ENCODE measurements at regions not wholly inside any gene's neighbourhood (a gene's known extent, or its start where the extent isn't known, plus 50 kb on each side); places are given as distances from the start of the nearest gene placed in this dataset.

DNA sequence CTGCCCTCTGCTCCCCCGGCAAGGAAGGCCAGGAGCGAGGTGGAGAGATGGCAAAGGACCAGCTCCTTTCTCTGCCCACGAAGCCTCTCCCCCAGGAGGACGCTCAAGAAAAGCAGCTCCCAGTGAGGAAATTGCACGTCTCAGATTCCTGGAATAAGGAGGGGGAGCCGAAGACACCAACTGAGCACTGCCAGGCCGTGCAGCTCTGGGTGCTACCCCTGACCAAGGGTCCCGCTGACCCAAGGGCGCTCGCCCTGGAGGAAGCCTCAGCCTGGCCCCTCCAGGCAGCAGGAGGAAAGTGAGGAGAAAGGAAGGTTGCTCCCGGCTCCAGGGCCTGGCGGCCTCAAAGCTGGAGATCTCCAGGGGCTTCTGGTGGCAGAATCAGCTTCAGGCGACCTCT, 174.1 kb upstream of the SFSWAP start:
- H3K36me3 ChIP-seq (ENCODE audit: control insufficient read depth, insufficient read depth, low read length), result no peaks in the 10 kb centered on the region
- no peaks in the 10 kb centered on the region for H4K20me1 ChIP-seq (replicated peaks; ENCODE audit: control insufficient read depth, insufficient read depth, low read length)
- no peak for TF ChIP-seq PHF20 (IDR thresholded peaks at IDR 0.05; ENCODE audit: partially characterized antibody)
- no peak for TF ChIP-seq ZNF717 (CRISPR knock-in tag; IDR thresholded peaks at IDR 0.05)
- CTCF ChIA-PET (ENCODE audit: low intra/inter-chr PET ratio), result no interaction called here
- H3K9me3 ChIP-seq (replicated peaks; ENCODE audit: control insufficient read depth, insufficient read depth, low read depth, low read length), result no peaks in the 10 kb centered on the region; the same call in 1 of the 2 replicates
- in situ Hi-C loops (cut with MboI), result no loop called here
- POLR2A ChIA-PET, result no interaction called here
- no peak overlapping the region for H3K4me3 ChIP-seq
- no peak for FAIRE-seq
- BruUV-seq (replicated peaks), result no TSS peak
- H3K9ac ChIP-seq (ENCODE audit: insufficient read depth in 1 of 2, low read depth in 2 of 2, low read length in 2 of 2), result peak overlapping the region in 1 of 2 experiments; percentile 43; a peak in 1 of 4 replicates
- no peak overlapping the region for H2AFZ ChIP-seq (ENCODE audit: low read depth, low read length)
- peaks cover 14 to 38% of the 10 kb centered on the region in 2 experiments; a peak in 4 of 5 replicates for H3K27me3 ChIP-seq (ENCODE audit: control insufficient read depth in 2 of 2, insufficient read depth in 2 of 2, low read length in 2 of 2)
- no peak for DNase-seq (ENCODE audit: extremely low read depth in 1 of 4, low spot score in 3 of 4)
- H3K9me1 ChIP-seq (ENCODE audit: control insufficient read depth, insufficient read depth, low read length), result no peaks in the 10 kb centered on the region
- no peak for ATAC-seq
- peaks cover 0 to 3% of the 10 kb centered on the region in 2 experiments; a peak in 2 of 5 replicates for H3K4me1 ChIP-seq (replicated peaks in 1 of 2; ENCODE audit: control insufficient read depth in 2 of 2, insufficient read depth in 2 of 2, low read length in 2 of 2)
- H3K27ac ChIP-seq (ENCODE audit: extremely low read depth, low read depth, low read length), result no peak overlapping the region
- H3K79me2 ChIP-seq (ENCODE audit: control insufficient read depth, insufficient read depth, low read length), result no peaks in the 10 kb centered on the region
- WGBS (ENCODE audit: insufficient coverage, low coverage, missing lambda C conversion rate), result 2% methylated on average over 13 of the region's 13 CpGs
- no peak overlapping the region for H3K4me2 ChIP-seq (ENCODE audit: insufficient read depth, low read length)
- intact Hi-C loops (cut with micrococcal nuclease), result no loop called here

GRCh38 chr12:131537267-131537958, 173.5 kb upstream of the SFSWAP start:
- FAIRE-seq (no peak), DNase-seq (ENCODE audit: extremely low read depth in 1 of 4, low spot score in 3 of 4) (no peak), ATAC-seq (no peak)
- Histone ChIP-seq H3K4me3 (no peak overlapping the region), H3K4me2 (ENCODE audit: insufficient read depth, low read length) (no peak overlapping the region), H3K9me1 (ENCODE audit: control insufficient read depth, insufficient read depth, low read length) (no peaks in the 10 kb centered on the region), H2AFZ (ENCODE audit: low read depth, low read length) (no peak overlapping the region), H3K79me2 (ENCODE audit: control insufficient read depth, insufficient read depth, low read length) (no peaks in the 10 kb centered on the region), H3K27ac (ENCODE audit: extremely low read depth, low read depth, low read length) (no peak overlapping the region), H3K36me3 (ENCODE audit: control insufficient read depth, insufficient read depth, low read length) (no peaks in the 10 kb centered on the region), H3K9me3 (replicated peaks; ENCODE audit: control insufficient read depth, insufficient read depth, low read depth, low read length) (no peaks in the 10 kb centered on the region; the same call in 1 of the 2 replicates), H3K9ac (ENCODE audit: insufficient read depth in 1 of 2, low read depth in 2 of 2, low read length in 2 of 2) (no peak overlapping the region), H3K4me1 (replicated peaks in 1 of 2; ENCODE audit: control insufficient read depth in 2 of 2, insufficient read depth in 2 of 2, low read length in 2 of 2) (peaks cover 0 to 3% of the 10 kb centered on the region in 2 experiments; a peak in 2 of 5 replicates), H4K20me1 (replicated peaks; ENCODE audit: control insufficient read depth, insufficient read depth, low read length) (no peaks in the 10 kb centered on the region), H3K27me3 (ENCODE audit: control insufficient read depth in 2 of 2, insufficient read depth in 2 of 2, low read length in 2 of 2) (peaks cover 14 to 32% of the 10 kb centered on the region in 2 experiments; a peak in 4 of 5 replicates)
- in situ Hi-C loops (cut with MboI) (no loop called here), intact Hi-C loops (cut with micrococcal nuclease) (no loop called here)
- no TSS peak for BruUV-seq (replicated peaks)
- POLR2A ChIA-PET, result no interaction called here
- WGBS (ENCODE audit: insufficient coverage, low coverage, missing lambda C conversion rate), result 3% methylated on average over 11 of the region's 11 CpGs
- CTCF ChIA-PET (ENCODE audit: low intra/inter-chr PET ratio), result no interaction called here
- TF ChIP-seq PCBP2 (IDR thresholded peaks at IDR 0.05; ENCODE audit: low read depth, low read length, poor library complexity, severe bottlenecking) (no peak), MYBL2 (IDR thresholded peaks at IDR 0.05; ENCODE audit: low read depth) (no peak), MYBL2 (CRISPR knock-in tag; IDR thresholded peaks at IDR 0.05; ENCODE audit: borderline replicate concordance) (no peak), TGIF2 (CRISPR knock-in tag; IDR thresholded peaks at IDR 0.05) (no peak), NR1H2 (CRISPR knock-in tag; IDR thresholded peaks at IDR 0.05) (no peak)
